BJ (cell line): ENCODE measurements at regions not wholly inside any gene's neighbourhood (a gene's known extent, or its start where the extent isn't known, plus 50 kb on each side); places are given as distances from the start of the nearest gene placed in this dataset.
"Not testable (repeated sequence)": the region's sequence is repeated elsewhere in the genome, so short reads cannot be mapped to it uniquely, and the experiment has no call there.

Experiments
- CTCF ChIA-PET: fragments of 350-600 bp; formaldehyde crosslinking; extraction: SDS; loops from one replicate; lab custom pipeline; 2021; ENCODE audit warnings: antibody characterized with exemption, inconsistent platforms; lab: Yijun Ruan, JAX
- POLR2A ChIA-PET: fragments of 300-600 bp; sonication (Branson Sonifier 250); formaldehyde crosslinking; extraction: SDS; loops from one replicate; lab custom pipeline; 2021; ENCODE audit warnings: antibody characterized with exemption; lab: Charles Lee
- DNase-seq: peaks from one replicate; pipeline ENCODE4 v3.0.0-alpha.2; 2011; ENCODE audit warnings: low read depth
- H3K27me3 ChIP-seq: 2 replicates; pipeline ENCODE4 v1.6.0; 2011; ENCODE audit warnings: low read length; ENCODE audit not compliant: control insufficient read depth, insufficient read depth
- H3K36me3 ChIP-seq: 2 replicates; pipeline ENCODE4 v1.5.1; 2011; ENCODE audit warnings: low read length; ENCODE audit not compliant: control insufficient read depth, insufficient read depth
- H3K4me3 ChIP-seq: 2 replicates; pipeline ENCODE4 v1.5.1; 2011; ENCODE audit warnings: low read depth, mild to moderate bottlenecking, control low read depth, low read length
- CTCF ChIP-seq: IDR thresholded peaks from 2 replicates; pipeline ENCODE4 v1.5.1; 2011; ENCODE audit warnings: low read depth, mild to moderate bottlenecking, control low read depth, inconsistent platforms, low read length, moderate library complexity; ENCODE audit not compliant: insufficient read depth

- Histone ChIP-seq H3K4me3 (no peak overlapping the region), H3K27me3 (no peaks in the 10 kb centered on the region), H3K36me3 (no peaks in the 10 kb centered on the region)
- ChIA-PET POLR2A (no interaction called here), CTCF (no interaction called here)
- no peak for DNase-seq
- no peak for TF ChIP-seq CTCF
Observed at GRCh38 chr4:179361978-179362486, 1919.8 kb upstream of the AGA start.

- H3K27me3 ChIP-seq, CTCF ChIA-PET, H3K4me3 ChIP-seq, H3K36me3 ChIP-seq, DNase-seq, POLR2A ChIA-PET: not testable (repeated sequence)
Observed at GRCh38 chr4:179365932-179366331, 1923.7 kb upstream of the AGA start.

GRCh38 chr4:179372242-179372641, 1930.0 kb upstream of the AGA start:
- ChIA-PET CTCF (no interaction called here), POLR2A (no interaction called here)
- Histone ChIP-seq H3K4me3 (no peak overlapping the region), H3K36me3 (no peaks in the 10 kb centered on the region), H3K27me3 (no peaks in the 10 kb centered on the region)
- TF ChIP-seq CTCF = no peak
- no peak for DNase-seq

GRCh38 chr4:179372746-179373145, 1930.5 kb upstream of the AGA start:
- H3K36me3 ChIP-seq = no peaks in the 10 kb centered on the region
- no peak for TF ChIP-seq CTCF
- POLR2A ChIA-PET = no interaction called here
- no peak overlapping the region for H3K4me3 ChIP-seq
- CTCF ChIA-PET = no interaction called here
- DNase-seq = no peak
- no peaks in the 10 kb centered on the region for H3K27me3 ChIP-seq

- H3K27me3 ChIP-seq, H3K36me3 ChIP-seq, POLR2A ChIA-PET, H3K4me3 ChIP-seq, CTCF ChIA-PET, DNase-seq: not testable (repeated sequence)
Observed at GRCh38 chr4:179378847-179379246, 1936.6 kb upstream of the AGA start.

- Histone ChIP-seq H3K27me3 (no peaks in the 10 kb centered on the region), H3K4me3 (no peak overlapping the region), H3K36me3 (no peaks in the 10 kb centered on the region)
- no peak for TF ChIP-seq CTCF
- ChIA-PET POLR2A (no interaction called here), CTCF (no interaction called here)
- DNase-seq = no peak
Observed at GRCh38 chr4:179392787-179393186, 1950.5 kb upstream of the AGA start.
